CD14-positive monocyte (primary cell): ENCODE measurements at regions not wholly inside any gene's neighbourhood (a gene's known extent, or its start where the extent isn't known, plus 50 kb on each side); places are given as distances from the start of the nearest gene placed in this dataset.
A peak's percentile ranks its signal among the peaks of the same experiment; 100 is the strongest.

Source experiments
- DNase-seq, 3 donors: peaks; one replicate each; pipeline ENCODE4 v3.0.0-alpha.2; 2011 to 2022
- H2AFZ ChIP-seq: 2 replicates; pipeline ENCODE4 v1.6.0; 2012; ENCODE audit warnings: mild to moderate bottlenecking, low read depth, low read length, inconsistent platforms; ENCODE audit not compliant: insufficient read depth, poor library complexity, severe bottlenecking
- H3K27ac ChIP-seq, 2 donors: 1 replicate in 1 of 2; 2 replicates in 1 of 2; pipeline ENCODE4 v1.5.1; 2012 to 2013; ENCODE audit warnings: low read length in 2 of 2, control low read depth in 1 of 2, inconsistent platforms in 1 of 2, low read depth in 1 of 2, mild to moderate bottlenecking in 1 of 2
- H3K27me3 ChIP-seq, 2 donors: one replicate each; pipeline versions ENCODE4 v1.6.0 to v1.6.1; 2011 to 2013; ENCODE audit warnings: low read length in 2 of 2; ENCODE audit not compliant: control insufficient read depth in 2 of 2, insufficient read depth in 2 of 2
- H3K36me3 ChIP-seq, 2 donors: replicated peaks in 1 of 2; 1 replicate in 1 of 2; 2 replicates in 1 of 2; pipeline versions ENCODE4 v1.5.1 to v1.6.1; 2012 to 2013; ENCODE audit warnings: low read length in 2 of 2, control low read depth in 1 of 2, inconsistent platforms in 1 of 2, mild to moderate bottlenecking in 1 of 2; ENCODE audit not compliant: insufficient read depth in 2 of 2, control insufficient read depth in 1 of 2
- H3K4me1 ChIP-seq, 2 donors: 1 replicate in 1 of 2; 2 replicates in 1 of 2; pipeline versions ENCODE4 v1.5.1 to v1.6.1; 2012 to 2013; ENCODE audit warnings: low read length in 2 of 2, control low read depth in 1 of 2, inconsistent platforms in 1 of 2, mild to moderate bottlenecking in 1 of 2, moderate library complexity in 1 of 2; ENCODE audit not compliant: insufficient read depth in 2 of 2, control insufficient read depth in 1 of 2
- H3K4me2 ChIP-seq: replicated peaks from 2 replicates; pipeline ENCODE3; 2012; ENCODE audit warnings: low read length, moderate library complexity, mild to moderate bottlenecking; ENCODE audit not compliant: poor library complexity, severe bottlenecking; ENCODE audit errors: extremely low read depth
- H3K4me3 ChIP-seq, 3 experiments: fragments of 200-600 bp in 1 of 3; sonication (generic) in 1 of 3; replicated peaks in 1 of 3; 1 replicate in 2 of 3; 2 replicates in 1 of 3; pipeline ENCODE4 v1.5.1; 2011 to 2013; ENCODE audit warnings: low read length in 3 of 3, mild to moderate bottlenecking in 3 of 3, control low read depth in 2 of 3, low read depth in 2 of 3, inconsistent platforms in 1 of 3, moderate library complexity in 1 of 3
- H3K79me2 ChIP-seq: 2 replicates; pipeline ENCODE4 v1.6.0; 2012; ENCODE audit warnings: mild to moderate bottlenecking, control low read depth, inconsistent platforms, low read length, moderate library complexity; ENCODE audit not compliant: insufficient read depth
- H3K9ac ChIP-seq: 2 replicates; pipeline ENCODE4 v1.6.0; 2017; ENCODE audit warnings: low read length, mild to moderate bottlenecking; ENCODE audit not compliant: insufficient read depth, poor library complexity, severe bottlenecking
- H3K9me3 ChIP-seq, 2 donors: replicated peaks in 1 of 2; 1 replicate in 1 of 2; 2 replicates in 1 of 2; pipeline versions ENCODE4 v1.5.1 to v1.6.1; 2012 to 2013; ENCODE audit warnings: low read length in 2 of 2, control low read depth in 1 of 2; ENCODE audit not compliant: control insufficient read depth in 1 of 2, insufficient read depth in 1 of 2
- H4K20me1 ChIP-seq: 2 replicates; pipeline ENCODE4 v1.6.0; 2012; ENCODE audit warnings: mild to moderate bottlenecking, low read length, control low read depth, moderate library complexity; ENCODE audit not compliant: insufficient read depth
- H3K27ac Mint-ChIP-seq, 7 donors: one replicate each; pipeline ENCODE4 v1.8.0; 2020; ENCODE audit warnings: mild to moderate bottlenecking in 7 of 7, mixed read lengths in 7 of 7, moderate library complexity in 6 of 7, inconsistent platforms in 2 of 7
- H3K27me3 Mint-ChIP-seq, 3 donors: one replicate each; pipeline ENCODE4 v1.8.0; 2021 to 2022; ENCODE audit warnings: low read depth in 3 of 3, mild to moderate bottlenecking in 3 of 3, mixed read lengths in 3 of 3, moderate library complexity in 3 of 3, inconsistent platforms in 1 of 3
- H3K36me3 Mint-ChIP-seq, 2 donors: one replicate each; pipeline ENCODE4 v1.8.0; 2020; ENCODE audit warnings: mixed read lengths in 2 of 2, inconsistent platforms in 1 of 2, mild to moderate bottlenecking in 1 of 2
- H3K4me1 Mint-ChIP-seq: one replicate; pipeline ENCODE4 v1.8.0; 2020; ENCODE audit warnings: mild to moderate bottlenecking, mixed read lengths
- H3K4me3 Mint-ChIP-seq, 2 donors: one replicate each; pipeline ENCODE4 v1.8.0; 2020; ENCODE audit warnings: mild to moderate bottlenecking in 2 of 2, mixed read lengths in 2 of 2, moderate library complexity in 1 of 2
- H3K9me3 Mint-ChIP-seq, 7 donors: one replicate each; pipeline ENCODE4 v1.8.0; 2020 to 2022; ENCODE audit warnings: mixed read lengths in 7 of 7, mild to moderate bottlenecking in 6 of 7, moderate library complexity in 6 of 7, inconsistent platforms in 2 of 7
- WGBS: methylation state at CpG from one replicate; pipeline ENCODE4 v1.1.5; 2013; ENCODE audit warnings: missing lambda C conversion rate; ENCODE audit not compliant: insufficient coverage; 5-methylcytosine and 5-hydroxymethylcytosine counted together
- intact Hi-C, 2 donors: fragments of 100-400 bp; cut with micrococcal nuclease; formaldehyde crosslinking; loops; one replicate each; pipeline versions ENCODE4 v1.15.0 to v1.15.1; 2023
- TF ChIP-seq, protein P1 (sequence below): fragments of 200-600 bp; IDR thresholded peaks from one replicate; pipeline ENCODE4 v1.8.0; 2022; ENCODE audit warnings: antibody characterized with exemption, mild to moderate bottlenecking

DNA sequence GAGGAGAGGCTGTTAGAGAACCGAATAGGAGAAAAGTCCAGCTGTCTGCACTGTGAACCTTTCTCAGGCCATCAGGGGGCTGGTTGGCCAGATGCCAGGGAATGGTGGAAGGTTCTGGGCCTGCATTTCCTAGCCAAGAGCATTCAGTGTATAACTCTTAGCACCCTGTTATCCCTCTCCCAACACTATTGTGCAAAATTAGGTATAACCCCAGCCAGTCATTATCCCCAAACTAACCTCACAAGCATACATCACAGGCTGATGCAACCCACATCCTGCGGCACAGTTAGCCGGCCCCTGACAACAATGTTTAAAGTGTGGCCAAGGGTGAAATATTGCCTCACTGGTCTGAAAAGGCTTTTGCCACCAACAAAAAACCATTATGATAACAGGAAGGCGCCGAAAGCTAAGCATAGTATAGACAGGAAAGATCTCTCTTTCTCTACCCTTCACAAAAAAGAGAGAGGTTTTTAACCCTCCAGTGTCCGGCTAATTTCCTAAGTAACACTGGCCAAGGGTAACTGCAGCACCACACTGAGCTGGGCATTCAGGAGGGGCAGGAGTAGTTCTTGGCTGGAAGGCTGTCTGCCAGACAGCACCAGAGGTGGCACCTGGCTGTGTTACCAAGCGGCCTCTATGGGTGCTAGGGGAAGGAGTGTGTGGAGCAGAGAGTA, 77.3 kb upstream of the BCAR3 start:
- Mint-ChIP-seq H3K4me3 (no peak overlapping the region), H3K36me3 (no peaks in the 10 kb centered on the region), H3K27ac (peak overlapping the region in 2 of 7 donors; percentile 12 to 15), H3K4me1 (peaks cover 18% of the 10 kb centered on the region), H3K9me3 (peaks cover 0 to 3% (median 0%) of the 10 kb centered on the region in 7 donors), H3K27me3 (peaks cover 0 to 5% (median 2%) of the 10 kb centered on the region in 3 donors)
- no peaks in the 10 kb centered on the region for H3K27me3 ChIP-seq
- H3K4me1 ChIP-seq, result peaks cover 6 to 9% of the 10 kb centered on the region in 2 donors
- no peaks in the 10 kb centered on the region for H3K36me3 ChIP-seq
- no peaks in the 10 kb centered on the region for H4K20me1 ChIP-seq
- H3K79me2 ChIP-seq, result no peaks in the 10 kb centered on the region
- no peak overlapping the region for H3K9ac ChIP-seq
- TF ChIP-seq, protein P1, sequence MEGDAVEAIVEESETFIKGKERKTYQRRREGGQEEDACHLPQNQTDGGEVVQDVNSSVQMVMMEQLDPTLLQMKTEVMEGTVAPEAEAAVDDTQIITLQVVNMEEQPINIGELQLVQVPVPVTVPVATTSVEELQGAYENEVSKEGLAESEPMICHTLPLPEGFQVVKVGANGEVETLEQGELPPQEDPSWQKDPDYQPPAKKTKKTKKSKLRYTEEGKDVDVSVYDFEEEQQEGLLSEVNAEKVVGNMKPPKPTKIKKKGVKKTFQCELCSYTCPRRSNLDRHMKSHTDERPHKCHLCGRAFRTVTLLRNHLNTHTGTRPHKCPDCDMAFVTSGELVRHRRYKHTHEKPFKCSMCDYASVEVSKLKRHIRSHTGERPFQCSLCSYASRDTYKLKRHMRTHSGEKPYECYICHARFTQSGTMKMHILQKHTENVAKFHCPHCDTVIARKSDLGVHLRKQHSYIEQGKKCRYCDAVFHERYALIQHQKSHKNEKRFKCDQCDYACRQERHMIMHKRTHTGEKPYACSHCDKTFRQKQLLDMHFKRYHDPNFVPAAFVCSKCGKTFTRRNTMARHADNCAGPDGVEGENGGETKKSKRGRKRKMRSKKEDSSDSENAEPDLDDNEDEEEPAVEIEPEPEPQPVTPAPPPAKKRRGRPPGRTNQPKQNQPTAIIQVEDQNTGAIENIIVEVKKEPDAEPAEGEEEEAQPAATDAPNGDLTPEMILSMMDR, result no peak
- no peak overlapping the region for H3K4me3 ChIP-seq
- no peak overlapping the region for H3K4me2 ChIP-seq
- no peaks in the 10 kb centered on the region for H3K9me3 ChIP-seq
- DNase-seq, result peak; percentile 2 to 47 (median 21)
- WGBS, result no CpG with 5 or more reads among the region's 7 CpGs
- intact Hi-C loops, result no loop called here
- H2AFZ ChIP-seq, result no peak overlapping the region
- H3K27ac ChIP-seq, result no peak overlapping the region

DNA sequence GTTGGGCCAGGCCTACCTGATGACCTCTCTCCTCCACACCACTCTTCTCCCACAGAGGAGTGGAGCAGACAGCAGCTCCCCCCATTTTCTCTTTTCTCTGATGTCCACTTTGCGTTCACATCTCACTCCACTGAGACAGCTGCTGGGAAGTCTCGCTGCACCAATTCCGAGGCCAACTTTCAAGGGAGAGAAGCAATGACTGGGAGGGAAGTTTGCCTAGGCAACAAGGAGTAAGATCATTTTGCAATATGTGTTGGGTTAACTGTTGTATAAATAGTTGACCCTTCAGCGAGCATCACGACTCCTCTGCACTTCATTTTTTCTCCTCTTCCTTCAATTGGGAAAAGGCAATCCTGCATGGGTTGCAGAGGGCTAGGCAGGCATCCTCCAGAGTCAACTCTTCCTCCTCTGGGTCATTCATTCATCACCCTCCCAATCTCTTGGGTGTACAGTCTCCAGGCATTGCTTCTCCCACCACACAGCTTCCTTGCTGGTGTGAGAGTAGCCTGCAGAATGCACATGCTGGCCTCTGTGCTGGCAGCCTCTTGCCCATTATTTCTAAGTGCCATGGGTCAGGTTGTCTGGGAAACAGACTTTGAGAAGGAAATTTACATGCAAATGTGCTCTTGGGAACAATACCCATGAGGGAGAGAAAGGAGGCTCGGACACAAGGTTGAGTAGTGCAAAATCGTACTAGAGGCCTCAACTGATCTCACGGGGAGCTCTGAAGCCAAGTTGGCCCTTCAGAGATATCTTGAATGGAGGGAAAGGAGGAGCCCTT, 75.8 kb upstream of the BCAR3 start:
- 93% methylated on average over 5 of the region's 8 CpGs for WGBS
- intact Hi-C loops, result no loop called here
- H4K20me1 ChIP-seq, result no peaks in the 10 kb centered on the region

More for the DNA sequence above, 75.8 kb upstream of the BCAR3 start:
- Histone ChIP-seq H3K27me3 (no peaks in the 10 kb centered on the region), H3K9me3 (no peaks in the 10 kb centered on the region), H3K27ac (no peak overlapping the region), H3K9ac (no peak overlapping the region), H3K79me2 (no peaks in the 10 kb centered on the region), H2AFZ (no peak overlapping the region), H3K4me2 (no peak overlapping the region), H3K36me3 (no peaks in the 10 kb centered on the region), H3K4me3 (no peak overlapping the region), H3K4me1 (peaks cover 6 to 9% of the 10 kb centered on the region in 2 donors)
- no peaks in the 10 kb centered on the region for H3K36me3 Mint-ChIP-seq
- peaks cover 19% of the 10 kb centered on the region for H3K4me1 Mint-ChIP-seq
- peaks cover 0 to 3% (median 0%) of the 10 kb centered on the region in 7 donors for H3K9me3 Mint-ChIP-seq
- H3K27ac Mint-ChIP-seq, result peak overlapping the region in 1 of 7 donors; percentile 20
- TF ChIP-seq, protein P1, result no peak
- no peak for DNase-seq
- peaks cover 0 to 3% (median 2%) of the 10 kb centered on the region in 3 donors for H3K27me3 Mint-ChIP-seq
- H3K4me3 Mint-ChIP-seq, result no peak overlapping the region
